ENCODE measurements at regions not wholly inside any gene's neighbourhood (a gene's known extent, or its start where the extent isn't known, plus 50 kb on each side); places are given as distances from the start of the nearest gene placed in this dataset.

DNA sequence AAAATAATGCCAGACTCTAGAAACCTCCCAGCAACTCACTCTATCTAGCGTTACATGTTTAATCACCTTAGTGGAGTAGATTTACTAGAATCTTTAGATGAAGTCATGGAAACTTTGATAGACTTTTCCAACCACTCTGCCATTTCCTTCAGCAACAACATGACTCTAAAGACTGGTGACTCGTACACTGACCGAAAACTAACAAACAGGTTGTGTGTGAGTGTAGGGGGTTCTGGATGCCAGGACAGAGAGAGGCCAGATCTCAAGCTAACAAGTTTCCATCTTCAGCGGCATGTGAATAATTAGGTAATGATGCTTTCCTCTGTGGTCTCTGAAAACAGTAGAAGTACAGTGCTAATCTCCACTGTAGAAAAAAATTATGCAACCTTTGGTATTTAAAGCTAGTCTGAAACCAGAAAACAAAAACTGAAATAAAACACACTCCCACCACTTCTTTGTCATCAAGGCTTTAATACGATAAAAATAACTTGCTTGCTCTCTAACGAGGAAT lies 286.4 kb downstream of the PRDM5 start:
- no peak for DNase-seq (ENCODE audit: extremely low read depth, low read depth)
- TF ChIP-seq CTCF (IDR thresholded peaks at IDR 0.05; ENCODE audit: low read depth, low read length), result no peak

DNA sequence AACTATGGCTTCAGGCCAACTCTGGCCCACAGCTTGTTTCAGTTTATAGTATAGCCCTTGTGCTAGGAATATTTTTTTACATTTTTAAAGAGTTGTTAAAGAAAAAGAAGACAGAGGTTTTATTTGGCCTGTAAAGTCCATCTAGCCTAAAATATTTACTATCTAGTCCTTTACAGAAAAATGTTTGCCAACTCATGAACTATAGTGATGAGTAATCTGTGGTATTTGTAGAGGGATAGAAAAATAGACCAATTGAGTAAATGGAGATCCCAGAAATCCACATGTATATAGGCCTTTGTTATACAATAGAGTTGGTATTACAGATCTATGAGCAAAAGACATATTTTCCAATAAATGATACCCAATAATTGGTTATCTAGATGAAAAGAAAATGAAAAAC lies 288.7 kb downstream of the PRDM5 start:
- DNase-seq (ENCODE audit: extremely low read depth, low read depth), result no peak
- no peak for TF ChIP-seq CTCF (IDR thresholded peaks at IDR 0.05; ENCODE audit: low read depth, low read length)

- no peak for TF ChIP-seq CTCF (IDR thresholded peaks at IDR 0.05; ENCODE audit: low read depth, low read length)
- no peak for DNase-seq (ENCODE audit: extremely low read depth, low read depth)
These were observed 292.1 kb downstream of the PRDM5 start for GRCh38 chr4:120630427-120630826.

GRCh38 chr4:120629546-120630108 lies 292.9 kb downstream of the PRDM5 start:
- DNase-seq (ENCODE audit: extremely low read depth, low read depth), result no peak
- TF ChIP-seq CTCF (IDR thresholded peaks at IDR 0.05; ENCODE audit: low read depth, low read length), result no peak

GRCh38 chr4:120622601-120623000 lies 299.9 kb downstream of the PRDM5 start:
- no peak for DNase-seq (ENCODE audit: extremely low read depth, low read depth)
- no peak for TF ChIP-seq CTCF (IDR thresholded peaks at IDR 0.05; ENCODE audit: low read depth, low read length)

DNA sequence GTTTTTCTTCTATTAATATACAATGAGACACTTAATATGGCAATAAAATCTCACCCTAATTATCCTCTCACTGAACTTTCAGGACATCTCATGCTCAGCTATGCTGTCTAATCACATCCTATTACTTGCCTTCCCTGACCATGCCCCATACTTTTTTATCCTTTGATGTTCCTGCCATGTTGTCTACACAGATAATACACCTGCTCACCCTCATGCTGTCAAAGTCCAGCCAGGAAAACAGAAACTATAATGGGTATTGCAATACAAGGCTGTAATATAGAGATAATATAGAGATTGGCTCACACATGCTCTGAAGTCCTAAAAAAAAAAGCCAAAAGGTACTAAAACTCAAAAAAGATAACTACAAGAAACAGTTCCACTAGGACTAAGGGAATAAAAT lies 305.4 kb downstream of the PRDM5 start:
- DNase-seq (ENCODE audit: extremely low read depth, low read depth), result no peak
- TF ChIP-seq CTCF (IDR thresholded peaks at IDR 0.05; ENCODE audit: low read depth, low read length), result no peak

GRCh38 chr4:120616041-120616440 lies 306.5 kb downstream of the PRDM5 start:
- DNase-seq (ENCODE audit: extremely low read depth, low read depth), result no peak
- TF ChIP-seq CTCF (IDR thresholded peaks at IDR 0.05; ENCODE audit: low read depth, low read length), result no peak

All from AG09319 (cell line).